ENCODE measurements at regions not wholly inside any gene's neighbourhood (a gene's known extent, or its start where the extent isn't known, plus 50 kb on each side); places are given as distances from the start of the nearest gene placed in this dataset.

DNA sequence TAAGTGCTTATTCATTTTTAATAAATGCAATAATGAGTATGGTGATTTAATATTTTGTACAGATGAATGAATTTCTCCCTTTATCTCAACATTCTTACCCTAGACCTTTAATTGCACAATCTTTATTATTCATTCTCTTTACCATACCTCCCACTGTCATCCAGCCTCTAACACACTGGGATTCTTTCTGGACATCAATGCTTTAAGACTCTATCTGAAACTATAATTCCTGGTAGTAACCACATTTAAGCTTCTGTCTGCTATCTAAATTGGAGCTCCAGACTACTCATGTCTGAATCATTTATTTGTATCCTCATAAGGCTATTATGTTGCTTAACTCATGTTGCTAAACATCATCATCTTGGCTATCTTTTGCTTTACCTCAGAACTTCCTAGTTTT is 270.2 kb downstream of the ALG10B start:
- Histone ChIP-seq H3K27ac (no peak overlapping the region), H3K4me1 (replicated peaks in 1 of 2) (no peaks in the 10 kb centered on the region), H3K9me3 (replicated peaks in 1 of 3) (no peaks in the 10 kb centered on the region), H3K36me3 (replicated peaks in 1 of 2) (no peaks in the 10 kb centered on the region), H3K27me3 (no peaks in the 10 kb centered on the region), H3K4me3 (no peak overlapping the region)
- no peak for DNase-seq
- TF ChIP-seq, protein P1, sequence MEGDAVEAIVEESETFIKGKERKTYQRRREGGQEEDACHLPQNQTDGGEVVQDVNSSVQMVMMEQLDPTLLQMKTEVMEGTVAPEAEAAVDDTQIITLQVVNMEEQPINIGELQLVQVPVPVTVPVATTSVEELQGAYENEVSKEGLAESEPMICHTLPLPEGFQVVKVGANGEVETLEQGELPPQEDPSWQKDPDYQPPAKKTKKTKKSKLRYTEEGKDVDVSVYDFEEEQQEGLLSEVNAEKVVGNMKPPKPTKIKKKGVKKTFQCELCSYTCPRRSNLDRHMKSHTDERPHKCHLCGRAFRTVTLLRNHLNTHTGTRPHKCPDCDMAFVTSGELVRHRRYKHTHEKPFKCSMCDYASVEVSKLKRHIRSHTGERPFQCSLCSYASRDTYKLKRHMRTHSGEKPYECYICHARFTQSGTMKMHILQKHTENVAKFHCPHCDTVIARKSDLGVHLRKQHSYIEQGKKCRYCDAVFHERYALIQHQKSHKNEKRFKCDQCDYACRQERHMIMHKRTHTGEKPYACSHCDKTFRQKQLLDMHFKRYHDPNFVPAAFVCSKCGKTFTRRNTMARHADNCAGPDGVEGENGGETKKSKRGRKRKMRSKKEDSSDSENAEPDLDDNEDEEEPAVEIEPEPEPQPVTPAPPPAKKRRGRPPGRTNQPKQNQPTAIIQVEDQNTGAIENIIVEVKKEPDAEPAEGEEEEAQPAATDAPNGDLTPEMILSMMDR (IDR thresholded peaks at IDR 0.05), result no peak
- no peak for TF ChIP-seq POLR2A (IDR thresholded peaks at IDR 0.05)
- intact Hi-C loops (cut with DNase I), result no loop called here

DNA sequence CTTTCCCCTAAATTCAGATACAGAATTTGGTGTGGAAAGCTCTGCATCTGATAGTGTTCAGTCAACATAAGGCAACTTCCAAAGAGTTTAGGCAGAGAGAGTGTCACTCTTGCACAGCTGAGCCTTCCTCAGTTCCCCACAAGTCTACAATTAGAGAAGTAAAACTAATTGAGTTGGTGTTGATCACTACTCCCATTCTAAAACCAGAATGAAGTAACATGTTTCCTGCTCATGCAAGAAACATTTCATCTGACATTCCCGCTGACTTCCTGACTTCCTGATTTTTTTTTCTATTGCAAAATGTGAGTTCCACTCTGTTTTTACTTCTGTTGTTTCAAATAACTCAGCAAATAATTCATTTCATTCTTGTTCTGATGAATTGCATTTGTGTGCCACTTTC is 271.0 kb downstream of the ALG10B start:
- Histone ChIP-seq H3K4me1 (replicated peaks in 1 of 2) (no peaks in the 10 kb centered on the region), H3K9me3 (replicated peaks in 1 of 3) (no peaks in the 10 kb centered on the region), H3K36me3 (replicated peaks in 1 of 2) (no peaks in the 10 kb centered on the region), H3K27me3 (no peaks in the 10 kb centered on the region), H3K27ac (no peak overlapping the region), H3K4me3 (no peak overlapping the region)
- TF ChIP-seq, protein P1 (IDR thresholded peaks at IDR 0.05), result no peak
- no peak for TF ChIP-seq POLR2A (IDR thresholded peaks at IDR 0.05)
- DNase-seq, result no peak
- WGBS, 4 donors, result 40 to 68% (median 58%) methylated on average over 1 of the region's 1 CpG
- intact Hi-C loops (cut with DNase I), result no loop called here

DNA sequence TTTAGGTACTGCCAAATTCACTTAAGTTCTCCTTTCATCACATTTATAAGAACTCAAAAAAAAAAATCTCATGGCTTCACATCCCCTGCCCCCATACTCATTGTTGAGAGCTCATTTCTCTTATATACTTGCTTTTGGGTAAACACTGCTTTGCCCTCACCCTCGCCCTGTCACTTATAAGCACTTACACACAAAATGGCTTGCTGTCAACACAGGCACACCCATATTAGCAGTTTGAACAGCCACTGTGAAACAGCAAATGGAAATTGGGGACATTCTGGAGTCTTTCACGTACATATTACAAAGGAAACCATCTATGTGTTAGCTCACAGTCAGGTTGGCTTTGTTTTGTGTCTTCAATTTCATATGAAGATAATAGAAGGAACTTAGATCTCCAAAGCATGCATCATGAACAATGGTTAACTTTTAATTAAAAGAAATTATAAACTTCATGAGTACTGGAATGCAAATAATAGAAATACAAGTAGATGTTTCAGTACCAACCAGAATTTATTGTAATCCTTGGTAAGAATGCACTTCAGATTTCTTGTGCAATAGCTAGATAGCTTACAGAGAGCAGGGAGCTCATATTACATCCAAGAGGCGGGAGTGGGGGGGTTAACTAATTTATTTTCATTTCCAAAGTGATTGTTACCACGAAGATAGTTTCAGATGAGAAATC is 272.2 kb downstream of the ALG10B start:
- DNase-seq, result no peak
- intact Hi-C loops (cut with DNase I), result no loop called here
- Histone ChIP-seq H3K4me3 (no peak overlapping the region), H3K27ac (no peak overlapping the region), H3K27me3 (no peaks in the 10 kb centered on the region), H3K4me1 (replicated peaks in 1 of 2) (no peaks in the 10 kb centered on the region), H3K36me3 (replicated peaks in 1 of 2) (no peaks in the 10 kb centered on the region), H3K9me3 (replicated peaks in 1 of 3) (no peaks in the 10 kb centered on the region)
- 48 to 55% (median 50%) methylated on average over 4 of the region's 4 CpGs for WGBS, 4 donors
- TF ChIP-seq, protein P1 (IDR thresholded peaks at IDR 0.05), result no peak

DNA sequence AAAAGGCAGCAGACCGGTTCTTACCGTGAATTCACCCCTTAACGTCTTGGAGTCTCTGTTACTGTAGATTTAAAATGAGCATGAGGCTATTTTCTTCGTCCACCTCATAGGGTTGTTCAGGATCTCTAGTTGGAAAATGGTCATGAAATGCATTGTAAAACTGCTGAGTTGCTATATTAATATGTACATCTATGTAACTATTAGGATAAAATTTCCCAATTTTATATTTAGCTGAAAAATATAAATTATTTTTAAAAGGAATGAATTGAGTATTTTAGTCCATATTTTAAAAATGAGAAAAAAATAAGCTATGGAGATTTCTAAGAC is 272.7 kb downstream of the ALG10B start:
- Histone ChIP-seq H3K4me3 (no peak overlapping the region), H3K9me3 (replicated peaks in 1 of 3) (no peaks in the 10 kb centered on the region), H3K27me3 (no peaks in the 10 kb centered on the region), H3K4me1 (replicated peaks in 1 of 2) (no peaks in the 10 kb centered on the region), H3K36me3 (replicated peaks in 1 of 2) (no peaks in the 10 kb centered on the region), H3K27ac (no peak overlapping the region)
- no peak for DNase-seq
- TF ChIP-seq, protein P1 (IDR thresholded peaks at IDR 0.05), result no peak
- TF ChIP-seq POLR2A (IDR thresholded peaks at IDR 0.05), result no peak
- intact Hi-C loops (cut with DNase I), result no loop called here
- WGBS, 4 donors, result 50 to 64% (median 53%) methylated on average over 4 of the region's 4 CpGs
